Psoas muscle (tissue), 7 donors: ENCODE measurements at regions not wholly inside any gene's neighbourhood (a gene's known extent, or its start where the extent isn't known, plus 50 kb on each side); places are given as distances from the start of the nearest gene placed in this dataset.

Source experiments
- ATAC-seq, 4 donors: fragments of 200-7000 bp; cut with Tn5 transposase; one replicate each; pipeline ENCODE4 v1.9.1; 2020; ENCODE audit warnings: moderate library complexity in 3 of 4, mild to moderate bottlenecking in 2 of 4
- DNase-seq, 2 donors: peaks; one replicate each; pipeline ENCODE4 v3.0.0-alpha.2; 2020
- H3K27ac ChIP-seq: fragments of 200-600 bp; one replicate; pipeline ENCODE4 v1.8.0; 2022
- H3K27me3 ChIP-seq, 3 donors: fragments of 200-600 bp in 1 of 3; one replicate each; pipeline versions ENCODE4 v1.6.1 to v1.8.0; 2013 to 2022; ENCODE audit warnings: low read length in 2 of 3, mild to moderate bottlenecking in 2 of 3, moderate library complexity in 1 of 3; ENCODE audit not compliant: insufficient read depth in 3 of 3
- H3K36me3 ChIP-seq, 2 donors: fragments of 200-600 bp in 1 of 2; one replicate each; pipeline versions ENCODE4 v1.6.1 to v1.8.0; 2013 to 2022; ENCODE audit warnings: low read depth in 1 of 2, mild to moderate bottlenecking in 1 of 2, moderate library complexity in 1 of 2; ENCODE audit not compliant: insufficient read depth in 1 of 2
- H3K4me1 ChIP-seq: fragments of 200-600 bp; one replicate; pipeline ENCODE4 v1.8.0; 2022
- H3K4me3 ChIP-seq: fragments of 200-600 bp; one replicate; pipeline ENCODE4 v1.8.0; 2022; ENCODE audit warnings: mild to moderate bottlenecking
- H3K9me3 ChIP-seq: fragments of 200-600 bp; one replicate; pipeline ENCODE4 v1.8.0; 2022
- CTCF ChIP-seq: fragments of 200-600 bp; IDR thresholded peaks from one replicate; pipeline ENCODE4 v1.8.0; 2022; ENCODE audit warnings: antibody characterized with exemption
- WGBS, 3 donors: extraction: QIAGEN DNeasy Blood & Tissue Kit; methylation state at CpG; one replicate each; pipeline versions ENCODE4 v1.1.6 to v1.1.7; 2013; 5-methylcytosine and 5-hydroxymethylcytosine counted together
- intact Hi-C, 2 donors: fragments of 100-400 bp; cut with DNase I; formaldehyde crosslinking; loops; one replicate each; pipeline versions ENCODE4 v1.11.0 to v1.14.2; 2022
- donor health status: healthy with polysubstance abuse.
- donor health status: DM: no; HTN: no; CAD: no; lungs with moderate emphysema.
- donor health status: Bipolar disorder and iron deficiency.
- donor health status: healthy.
- donor health status: DM: yes; HTN: yes; CAD: no.
- donor health status: DM: no; HTN: no; CAD: no.
- donor health status: DM: yes; HTN: yes; CAD: no.

GRCh38 chr5:125129151-125129806 lies 382.8 kb upstream of the ZNF608 start:
- no peaks in the 10 kb centered on the region for H3K27me3 ChIP-seq

GRCh38 chr5:125130591-125130990 lies 384.2 kb upstream of the ZNF608 start:
- Histone ChIP-seq H3K27ac (no peak overlapping the region), H3K9me3 (no peaks in the 10 kb centered on the region), H3K4me3 (no peak overlapping the region), H3K27me3 (no peaks in the 10 kb centered on the region), H3K36me3 (no peaks in the 10 kb centered on the region), H3K4me1 (no peaks in the 10 kb centered on the region)
- DNase-seq (no peak), ATAC-seq (no peak)
- intact Hi-C loops, result no loop called here
- WGBS, 3 donors, result 95 to 97% (median 97%) methylated on average over 2 of the region's 2 CpGs
- no peak for TF ChIP-seq CTCF

More at GRCh38 chr5:125129151-125129806, 382.8 kb upstream of the ZNF608 start:
- H3K36me3 ChIP-seq, result no peaks in the 10 kb centered on the region
- intact Hi-C loops, result no loop called here
- H3K9me3 ChIP-seq, result no peaks in the 10 kb centered on the region
- TF ChIP-seq CTCF, result no peak
- WGBS, 3 donors, result 87 to 93% (median 92%) methylated on average over 4 of the region's 4 CpGs
- DNase-seq (no peak), ATAC-seq (no peak)
- no peak overlapping the region for H3K27ac ChIP-seq
- H3K4me3 ChIP-seq, result no peak overlapping the region
- H3K4me1 ChIP-seq, result no peaks in the 10 kb centered on the region

GRCh38 chr5:125134216-125135081 lies 388.0 kb upstream of the ZNF608 start:
- intact Hi-C loops, result no loop called here

GRCh38 chr5:125137535-125137934 lies 391.1 kb upstream of the ZNF608 start:
- DNase-seq (no peak), ATAC-seq (no peak)
- no peaks in the 10 kb centered on the region for H3K4me1 ChIP-seq
- no peak overlapping the region for H3K4me3 ChIP-seq
- intact Hi-C loops, result no loop called here
- no peaks in the 10 kb centered on the region for H3K9me3 ChIP-seq
- WGBS, 3 donors, result 81 to 88% (median 86%) methylated on average over 3 of the region's 3 CpGs
- no peaks in the 10 kb centered on the region for H3K36me3 ChIP-seq
- no peak overlapping the region for H3K27ac ChIP-seq
- no peaks in the 10 kb centered on the region for H3K27me3 ChIP-seq
- TF ChIP-seq CTCF, result no peak

More at GRCh38 chr5:125134216-125135081, 388.0 kb upstream of the ZNF608 start:
- Histone ChIP-seq H3K36me3 (no peaks in the 10 kb centered on the region), H3K27ac (no peak overlapping the region), H3K4me3 (no peak overlapping the region), H3K4me1 (no peaks in the 10 kb centered on the region), H3K27me3 (no peaks in the 10 kb centered on the region), H3K9me3 (no peaks in the 10 kb centered on the region)
- 44 to 55% (median 45%) methylated on average over 3 of the region's 3 CpGs for WGBS, 3 donors
- DNase-seq (no peak), ATAC-seq (no peak)
- TF ChIP-seq CTCF, result no peak
